ENCODE measurements at regions not wholly inside any gene's neighbourhood (a gene's known extent, or its start where the extent isn't known, plus 50 kb on each side); places are given as distances from the start of the nearest gene placed in this dataset.

DNA sequence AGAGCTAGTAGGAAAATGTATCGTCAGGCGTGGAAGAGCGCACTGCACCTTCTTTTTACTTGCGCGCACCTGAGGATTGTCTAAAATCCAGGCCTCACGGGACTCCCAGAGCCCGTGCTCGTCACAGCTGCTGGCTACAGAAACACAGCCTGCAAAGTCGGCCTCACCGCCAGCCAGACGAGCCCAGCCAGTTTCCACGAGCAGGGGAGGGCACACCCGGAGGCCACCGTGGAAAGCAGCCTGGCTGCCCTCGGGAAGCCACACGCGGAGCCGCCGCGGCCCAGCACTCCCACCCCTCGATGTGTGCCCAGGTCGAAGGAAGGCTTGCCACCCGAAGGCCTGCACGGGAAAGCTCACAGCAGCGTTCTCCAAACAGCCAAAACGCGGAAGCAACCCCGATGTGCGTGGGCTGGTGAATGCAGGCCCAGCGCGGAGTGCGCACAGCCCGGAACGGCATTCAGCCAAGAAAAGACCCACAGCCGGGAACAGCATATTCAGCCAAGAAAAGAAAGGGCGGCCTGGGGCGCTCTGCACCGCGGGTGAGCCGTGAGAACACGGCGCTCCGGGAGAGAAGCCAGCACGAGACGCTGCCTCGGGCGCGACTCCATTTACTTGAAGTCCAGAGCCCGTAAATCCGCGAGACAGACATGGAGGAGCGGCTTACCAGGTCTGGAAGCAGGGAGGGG is 53.9 kb upstream of the SALL3 start:
- no peak overlapping the region for H3K4me3 ChIP-seq (ENCODE audit: low read depth, low read length)
- TF ChIP-seq, protein P1, sequence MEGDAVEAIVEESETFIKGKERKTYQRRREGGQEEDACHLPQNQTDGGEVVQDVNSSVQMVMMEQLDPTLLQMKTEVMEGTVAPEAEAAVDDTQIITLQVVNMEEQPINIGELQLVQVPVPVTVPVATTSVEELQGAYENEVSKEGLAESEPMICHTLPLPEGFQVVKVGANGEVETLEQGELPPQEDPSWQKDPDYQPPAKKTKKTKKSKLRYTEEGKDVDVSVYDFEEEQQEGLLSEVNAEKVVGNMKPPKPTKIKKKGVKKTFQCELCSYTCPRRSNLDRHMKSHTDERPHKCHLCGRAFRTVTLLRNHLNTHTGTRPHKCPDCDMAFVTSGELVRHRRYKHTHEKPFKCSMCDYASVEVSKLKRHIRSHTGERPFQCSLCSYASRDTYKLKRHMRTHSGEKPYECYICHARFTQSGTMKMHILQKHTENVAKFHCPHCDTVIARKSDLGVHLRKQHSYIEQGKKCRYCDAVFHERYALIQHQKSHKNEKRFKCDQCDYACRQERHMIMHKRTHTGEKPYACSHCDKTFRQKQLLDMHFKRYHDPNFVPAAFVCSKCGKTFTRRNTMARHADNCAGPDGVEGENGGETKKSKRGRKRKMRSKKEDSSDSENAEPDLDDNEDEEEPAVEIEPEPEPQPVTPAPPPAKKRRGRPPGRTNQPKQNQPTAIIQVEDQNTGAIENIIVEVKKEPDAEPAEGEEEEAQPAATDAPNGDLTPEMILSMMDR (IDR thresholded peaks at IDR 0.05; ENCODE audit: low read depth, low read length) = no peak
- DNase-seq (ENCODE audit: low read depth, low spot score) = no peak
- in situ Hi-C loops (cut with HindIII; ENCODE audit: low sequenced_read_pairs) = no loop called here

DNA sequence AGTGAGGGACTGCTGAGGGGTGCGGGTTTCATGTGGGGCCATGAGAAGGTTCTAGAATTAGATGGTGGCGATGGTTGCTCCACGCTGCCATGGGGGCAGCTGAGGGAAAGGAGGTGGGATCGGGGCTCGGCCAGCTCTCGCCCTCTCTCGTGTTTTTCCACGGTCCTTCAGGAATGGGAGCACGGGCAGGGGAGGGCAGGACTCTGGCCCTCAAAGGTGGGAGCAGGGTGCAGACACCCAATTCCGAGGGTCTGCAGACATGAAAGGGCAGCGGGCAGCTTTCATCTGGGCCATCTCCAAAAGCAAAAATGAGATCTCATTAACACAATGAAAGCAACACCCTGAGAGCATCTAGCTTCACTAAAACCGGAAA is 53.4 kb upstream of the SALL3 start:
- TF ChIP-seq, protein P1 (IDR thresholded peaks at IDR 0.05; ENCODE audit: low read depth, low read length) = no peak

DNA sequence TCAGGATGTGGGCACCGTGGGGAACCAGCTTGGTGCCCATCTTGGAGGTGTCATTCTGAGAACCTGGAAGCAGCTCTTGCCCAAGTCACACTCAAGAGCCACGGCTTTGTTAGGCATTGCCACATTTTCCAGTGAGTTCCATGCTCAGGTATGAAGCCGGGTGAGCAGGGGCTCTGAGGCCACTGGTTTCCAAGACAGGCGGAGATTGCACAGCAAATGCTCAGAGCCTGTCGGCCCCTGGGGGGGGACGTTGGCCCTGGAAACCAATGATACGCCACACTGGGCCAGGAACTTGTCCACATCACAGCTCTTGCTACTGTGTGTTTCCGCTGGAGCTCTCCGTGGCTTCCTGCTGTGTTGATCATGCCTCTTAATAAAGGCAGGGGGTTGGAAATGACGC is 52.5 kb upstream of the SALL3 start:
- no peak overlapping the region for H3K4me3 ChIP-seq (ENCODE audit: low read depth, low read length)
- no peak for DNase-seq (ENCODE audit: low read depth, low spot score)
- in situ Hi-C loops (cut with HindIII; ENCODE audit: low sequenced_read_pairs) = no loop called here
- TF ChIP-seq, protein P1 (IDR thresholded peaks at IDR 0.05; ENCODE audit: low read depth, low read length) = no peak

More for the DNA sequence above, 53.4 kb upstream of the SALL3 start:
- in situ Hi-C loops (cut with HindIII; ENCODE audit: low sequenced_read_pairs) = no loop called here
- no peak for DNase-seq (ENCODE audit: low read depth, low spot score)
- H3K4me3 ChIP-seq (ENCODE audit: low read depth, low read length) = no peak overlapping the region

DNA sequence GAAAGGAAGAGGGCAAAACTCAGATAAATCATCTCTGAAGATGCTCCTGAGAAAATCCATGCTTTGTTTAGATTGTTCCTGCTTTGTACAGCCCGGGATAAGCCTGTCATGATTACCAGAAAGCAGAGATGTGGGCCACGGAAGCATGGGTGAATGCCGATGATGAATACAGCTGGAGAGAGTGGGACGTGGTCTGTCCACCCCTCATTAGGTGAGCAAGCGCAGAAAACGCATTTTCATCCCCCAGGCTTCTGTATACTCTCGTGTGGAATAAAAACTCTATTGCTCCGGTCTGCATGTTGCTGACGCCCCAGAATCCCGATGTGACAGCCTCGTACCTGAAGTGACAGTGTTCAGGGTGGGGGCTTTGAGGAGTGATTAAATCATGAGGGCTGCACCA is 52.0 kb upstream of the SALL3 start:
- TF ChIP-seq, protein P1 (IDR thresholded peaks at IDR 0.05; ENCODE audit: low read depth, low read length) = no peak
- in situ Hi-C loops (cut with HindIII; ENCODE audit: low sequenced_read_pairs) = no loop called here
- no peak for DNase-seq (ENCODE audit: low read depth, low spot score)
- H3K4me3 ChIP-seq (ENCODE audit: low read depth, low read length) = no peak overlapping the region

DNA sequence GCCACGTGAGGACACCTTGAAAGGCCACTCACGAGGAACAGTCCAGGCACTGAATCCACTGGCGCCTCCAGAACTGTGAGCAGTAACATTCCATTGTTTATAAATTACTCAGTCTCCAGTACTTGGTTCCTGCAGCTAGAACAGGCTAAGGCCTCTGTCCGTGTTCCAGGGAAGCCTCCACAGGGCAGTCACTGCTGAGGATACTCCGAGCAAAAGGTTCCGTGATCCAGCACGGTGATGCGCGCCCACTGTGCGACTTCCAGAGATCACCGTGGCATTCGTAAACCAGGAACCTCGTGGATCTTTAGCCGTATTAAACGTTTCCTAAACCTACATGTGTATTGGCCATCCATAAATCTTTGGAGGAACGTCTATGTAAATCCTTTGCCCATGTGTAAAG is 51.5 kb upstream of the SALL3 start:
- TF ChIP-seq, protein P1 (IDR thresholded peaks at IDR 0.05; ENCODE audit: low read depth, low read length) = no peak
- DNase-seq (ENCODE audit: low read depth, low spot score) = no peak
- in situ Hi-C loops (cut with HindIII; ENCODE audit: low sequenced_read_pairs) = no loop called here
- no peak overlapping the region for H3K4me3 ChIP-seq (ENCODE audit: low read depth, low read length)

DNA sequence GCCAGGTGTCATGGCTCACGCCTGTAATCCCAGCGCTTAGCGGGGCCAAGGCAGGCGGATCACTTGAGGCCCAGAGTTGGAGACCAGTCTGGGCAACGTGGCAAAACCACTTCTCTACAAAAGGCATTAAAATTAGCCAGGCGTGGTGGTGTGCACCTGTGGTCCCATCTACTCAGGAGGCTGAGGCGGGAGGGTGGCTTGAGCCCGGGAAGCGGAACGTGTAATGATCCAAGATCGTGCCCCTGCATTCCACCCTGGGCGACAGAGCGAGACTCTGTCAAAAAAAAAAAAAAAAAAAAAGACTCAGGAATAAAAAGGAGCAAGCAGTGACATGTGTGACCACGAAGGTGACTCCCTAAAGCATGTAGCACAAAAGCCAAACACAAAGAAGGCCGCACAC is 50.1 kb upstream of the SALL3 start:
- no peak overlapping the region for H3K4me3 ChIP-seq (ENCODE audit: low read depth, low read length)
- in situ Hi-C loops (cut with HindIII; ENCODE audit: low sequenced_read_pairs) = no loop called here
- TF ChIP-seq, protein P1 (IDR thresholded peaks at IDR 0.05; ENCODE audit: low read depth, low read length) = no peak
- no peak for DNase-seq (ENCODE audit: low read depth, low spot score)

Measured in astrocyte of the spinal cord (primary cell).